GM12874 (cell line): ENCODE measurements at regions not wholly inside any gene's neighbourhood (a gene's known extent, or its start where the extent isn't known, plus 50 kb on each side); places are given as distances from the start of the nearest gene placed in this dataset.

Experiments used
- CTCF ChIP-seq: IDR thresholded peaks from 2 replicates; pipeline ENCODE4 v1.5.1; 2011; ENCODE audit warnings: low read depth, mild to moderate bottlenecking, control low read depth, low read length, moderate library complexity; ENCODE audit not compliant: insufficient read depth

- TF ChIP-seq CTCF, result no peak
These were observed 360.1 kb downstream of the TNS3 start for GRCh38 chr7:47221826-47222225.

- no peak for TF ChIP-seq CTCF
These were observed 363.3 kb downstream of the TNS3 start for GRCh38 chr7:47218378-47219176.

DNA sequence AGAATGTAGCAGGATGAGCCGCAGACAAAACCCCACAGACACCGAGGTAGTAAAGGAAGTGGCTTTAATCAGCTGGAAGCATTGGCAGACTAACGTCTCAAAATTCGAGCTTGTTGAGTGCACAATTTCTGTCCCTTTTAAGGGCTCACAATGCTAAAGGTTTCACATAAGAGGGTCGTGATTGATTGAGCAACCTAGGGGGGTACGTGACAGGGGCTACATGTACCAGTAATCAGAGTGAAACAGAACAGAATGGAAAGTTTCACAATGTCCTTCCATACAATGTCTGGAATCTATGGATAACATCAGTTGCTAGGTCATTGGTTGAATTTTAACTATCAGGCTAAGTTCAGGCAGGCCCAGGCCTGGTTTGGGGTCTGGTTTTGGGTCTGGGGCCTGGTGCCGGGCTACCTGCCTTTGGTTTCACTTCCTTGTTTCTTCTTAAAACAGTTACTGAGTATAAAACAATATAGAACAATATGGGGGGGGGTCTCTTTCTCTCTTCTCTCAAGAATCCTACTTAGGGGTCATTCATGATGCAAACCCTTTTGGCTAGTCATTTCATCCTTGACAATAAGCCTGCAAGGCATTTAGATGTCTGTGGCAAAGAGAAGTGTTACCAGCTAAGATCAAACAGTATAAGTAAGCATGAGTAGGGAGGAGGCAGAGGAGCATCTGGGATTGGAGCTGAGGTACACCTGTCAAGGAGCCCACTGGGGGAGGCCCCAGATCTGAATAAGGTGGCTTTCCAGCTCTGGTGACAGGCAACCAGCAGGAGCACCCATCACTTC, 364.1 kb downstream of the TNS3 start:
- TF ChIP-seq CTCF, result no peak

DNA sequence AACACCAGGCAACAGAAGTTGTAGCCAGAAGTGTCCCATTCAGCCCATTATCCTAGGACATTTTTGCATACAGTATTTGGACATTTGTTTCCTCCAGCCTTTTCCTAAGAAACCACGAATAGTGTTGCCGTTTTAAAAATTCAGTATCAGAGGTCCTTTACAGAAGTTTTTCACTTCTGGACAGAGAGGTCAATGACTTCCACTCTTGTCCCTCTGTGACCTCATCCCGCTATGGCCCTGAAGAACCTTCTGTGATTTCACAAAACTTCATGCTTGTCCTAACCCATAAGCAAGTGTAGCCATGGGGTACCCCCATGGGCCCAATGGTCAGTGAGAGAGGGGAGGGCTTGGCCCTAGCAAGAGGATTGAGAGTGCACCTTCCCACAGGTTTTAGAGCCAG, 364.8 kb downstream of the TNS3 start:
- no peak for TF ChIP-seq CTCF

DNA sequence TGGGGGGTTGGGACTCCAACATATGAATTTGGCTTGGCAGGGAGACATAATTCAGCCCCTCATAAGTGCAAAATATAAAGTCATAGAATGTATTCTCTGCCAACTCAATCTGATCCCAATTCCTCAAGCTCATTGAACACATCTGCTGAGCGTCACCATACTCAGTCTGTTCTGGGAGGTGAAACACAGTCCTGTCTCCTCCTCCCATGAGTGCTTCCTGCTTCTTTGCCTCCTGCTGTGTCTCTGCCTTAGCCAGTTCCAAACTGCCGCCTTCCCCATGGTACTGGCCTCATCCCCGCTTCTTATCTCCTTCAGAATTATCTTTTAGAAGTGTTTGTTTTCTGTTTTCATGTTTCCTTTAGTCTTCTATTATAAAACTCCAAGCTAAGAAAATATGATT, 365.5 kb downstream of the TNS3 start:
- no peak for TF ChIP-seq CTCF

DNA sequence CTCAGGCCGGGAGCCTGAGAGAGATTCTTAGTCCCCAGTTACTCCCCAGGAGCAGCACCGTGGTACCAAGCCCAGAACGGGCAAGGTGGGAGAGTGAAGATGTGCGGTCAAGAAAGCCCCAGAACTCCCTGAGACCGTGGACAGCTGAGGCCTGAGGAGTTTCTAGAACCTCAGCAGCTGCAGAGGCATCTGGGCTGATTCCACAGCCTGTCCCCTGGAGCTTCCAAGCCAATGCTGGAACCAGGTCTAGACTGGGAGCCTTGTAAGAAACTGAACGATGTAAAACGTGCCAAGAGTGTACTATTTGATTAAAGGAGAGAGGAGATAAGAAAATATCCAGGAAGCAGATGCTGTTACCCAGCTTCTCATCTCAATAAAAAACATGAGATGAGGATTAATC, 366.3 kb downstream of the TNS3 start:
- no peak for TF ChIP-seq CTCF

GRCh38 chr7:47215049-47215448, 366.9 kb downstream of the TNS3 start:
- TF ChIP-seq CTCF, result no peak
